Keratinocyte (primary cell): ENCODE measurements at regions not wholly inside any gene's neighbourhood (a gene's known extent, or its start where the extent isn't known, plus 50 kb on each side); places are given as distances from the start of the nearest gene placed in this dataset.

Experiments used
- DNase-seq: peaks from one replicate; pipeline ENCODE4 v3.0.0-alpha.2; 2011; ENCODE audit warnings: low read depth, missing footprints, low spot score
- FAIRE-seq: peaks from 2 replicates; lab custom pipeline; 2011; peaks lifted over from hg19 to GRCh38; lab: Jason Lieb, UNC
- H2AFZ ChIP-seq: 2 replicates; pipeline ENCODE4 v1.6.0; 2012; ENCODE audit warnings: low read length, control low read depth, inconsistent platforms; ENCODE audit not compliant: control insufficient read depth
- H3K27ac ChIP-seq: 2 replicates; pipeline ENCODE4 v1.5.1; 2011; ENCODE audit warnings: low read length; ENCODE audit not compliant: control insufficient read depth, insufficient read depth
- H3K27me3 ChIP-seq: 3 replicates; pipeline ENCODE4 v1.6.0; 2011; ENCODE audit warnings: low read length; ENCODE audit not compliant: control insufficient read depth, insufficient read depth; ENCODE audit errors: extremely low read depth
- H3K36me3 ChIP-seq, 2 experiments: 2 replicates in 1 of 2; 3 replicates in 1 of 2; pipeline ENCODE4 v1.5.1; 2011; ENCODE audit warnings: low read length in 2 of 2, mild to moderate bottlenecking in 1 of 2; ENCODE audit not compliant: control insufficient read depth in 2 of 2, insufficient read depth in 2 of 2; ENCODE audit errors: extremely low read depth in 1 of 2
- H3K4me1 ChIP-seq: 3 replicates; pipeline ENCODE4 v1.5.1; 2011; ENCODE audit warnings: low read length; ENCODE audit not compliant: control insufficient read depth, insufficient read depth; ENCODE audit errors: extremely low read depth
- H3K4me2 ChIP-seq: 3 replicates; pipeline ENCODE4 v1.6.0; 2011; ENCODE audit warnings: low read depth, low read length; ENCODE audit not compliant: control insufficient read depth, insufficient read depth; ENCODE audit errors: extremely low read depth
- H3K4me3 ChIP-seq, 3 experiments: fragments of 200-600 bp in 1 of 3; sonication (generic) in 1 of 3; 2 replicates in 2 of 3; 3 replicates in 1 of 3; pipeline ENCODE4 v1.5.1; 2011 to 2016; ENCODE audit warnings: low read length in 3 of 3, mild to moderate bottlenecking in 3 of 3, control low read depth in 2 of 3, inconsistent platforms in 1 of 3, low read depth in 1 of 3, mixed read lengths in 1 of 3, mixed run types in 1 of 3, moderate library complexity in 1 of 3; ENCODE audit not compliant: control insufficient read depth in 2 of 3, insufficient read depth in 2 of 3; ENCODE audit errors: extremely low read depth in 1 of 3
- H3K79me2 ChIP-seq: 2 replicates; pipeline ENCODE4 v1.6.0; 2012; ENCODE audit warnings: low read length; ENCODE audit not compliant: control insufficient read depth, insufficient read depth
- H3K9ac ChIP-seq: 3 replicates; pipeline ENCODE4 v1.6.0; 2011; ENCODE audit warnings: low read length; ENCODE audit not compliant: control insufficient read depth, insufficient read depth; ENCODE audit errors: extremely low read depth
- H3K9me1 ChIP-seq: 3 replicates; pipeline ENCODE4 v1.6.0; 2011; ENCODE audit warnings: low read length; ENCODE audit not compliant: control insufficient read depth, insufficient read depth; ENCODE audit errors: extremely low read depth
- H3K9me3 ChIP-seq: 2 replicates; pipeline ENCODE4 v1.5.1; 2012; ENCODE audit warnings: low read depth, low read length; ENCODE audit not compliant: control insufficient read depth
- H4K20me1 ChIP-seq: 3 replicates; pipeline ENCODE4 v1.6.0; 2011; ENCODE audit warnings: low read length; ENCODE audit not compliant: control insufficient read depth, insufficient read depth; ENCODE audit errors: extremely low read depth
- CTCF ChIP-seq, 3 experiments: IDR thresholded peaks in 1 of 3; conservative IDR thresholded peaks in 1 of 3; optimal IDR thresholded peaks in 1 of 3; 2 replicates in 2 of 3; 3 replicates in 1 of 3; pipeline versions ENCODE3 to v1.5.1; 2011; ENCODE audit warnings: low read length in 3 of 3, mild to moderate bottlenecking in 3 of 3, moderate library complexity in 2 of 3, control low read depth in 1 of 3, inconsistent platforms in 1 of 3; ENCODE audit not compliant: insufficient read depth in 2 of 3; ENCODE audit errors: extremely low read depth in 1 of 3
- EZH2 ChIP-seq: IDR thresholded peaks from one replicate; pipeline ENCODE4 v1.6.1; 2012; ENCODE audit warnings: inconsistent platforms, mild to moderate bottlenecking, low read length, moderate library complexity
- dilution Hi-C: fragments of 300-500 bp; cut with MboI; formaldehyde crosslinking; loops from one replicate; pipeline ENCODE4 v1.7.0; 2020; ENCODE audit warnings: low sequenced_read_pairs; ENCODE audit not compliant: extremely low pct_ligation_motif_present

GRCh38 chr4:24000470-24000831, 110.6 kb upstream of the PPARGC1A start:
- Histone ChIP-seq H3K79me2 (no peaks in the 10 kb centered on the region), H3K4me1 (peaks cover 14% of the 10 kb centered on the region), H3K9ac (no peak overlapping the region), H3K4me2 (no peak overlapping the region), H4K20me1 (no peaks in the 10 kb centered on the region), H3K9me1 (no peaks in the 10 kb centered on the region), H3K9me3 (no peaks in the 10 kb centered on the region), H3K36me3 (no peaks in the 10 kb centered on the region), H3K4me3 (no peak overlapping the region), H3K27me3 (no peaks in the 10 kb centered on the region), H3K27ac (no peak overlapping the region), H2AFZ (no peak overlapping the region)
- FAIRE-seq (no peak), DNase-seq (no peak)
- TF ChIP-seq EZH2 (no peak), CTCF (optimal IDR thresholded peaks at IDR 0.05 in 1 of 3, IDR thresholded peaks at IDR 0.05 in 1 of 3, conservative IDR thresholded peaks at IDR 0.05 in 1 of 3; ENCODE audit: extremely low read depth in 1 of 3, insufficient read depth in 2 of 3, low read length in 3 of 3) (no peak)
- dilution Hi-C loops: no loop called here

GRCh38 chr4:23999714-24000469, 110.0 kb upstream of the PPARGC1A start:
- H3K4me2 ChIP-seq: no peak overlapping the region
- H4K20me1 ChIP-seq: no peaks in the 10 kb centered on the region
- no peak overlapping the region for H3K27ac ChIP-seq
- no peaks in the 10 kb centered on the region for H3K9me3 ChIP-seq
- TF ChIP-seq EZH2: no peak
- no peak for TF ChIP-seq CTCF (optimal IDR thresholded peaks at IDR 0.05 in 1 of 3, IDR thresholded peaks at IDR 0.05 in 1 of 3, conservative IDR thresholded peaks at IDR 0.05 in 1 of 3; ENCODE audit: extremely low read depth in 1 of 3, insufficient read depth in 2 of 3, low read length in 3 of 3)
- H3K4me3 ChIP-seq: no peak overlapping the region
- dilution Hi-C loops: no loop called here
- FAIRE-seq (no peak), DNase-seq (peak; percentile 11)
- no peak overlapping the region for H2AFZ ChIP-seq
- no peaks in the 10 kb centered on the region for H3K79me2 ChIP-seq
- H3K36me3 ChIP-seq: no peaks in the 10 kb centered on the region
- no peak overlapping the region for H3K9ac ChIP-seq
- peaks cover 14% of the 10 kb centered on the region for H3K4me1 ChIP-seq
- no peaks in the 10 kb centered on the region for H3K27me3 ChIP-seq
- H3K9me1 ChIP-seq: no peaks in the 10 kb centered on the region
